Mammary epithelial cell (primary cell): ENCODE measurements at regions not wholly inside any gene's neighbourhood (a gene's known extent, or its start where the extent isn't known, plus 50 kb on each side); places are given as distances from the start of the nearest gene placed in this dataset.

ENCODE experiments used
- EZH2 ChIP-seq: IDR thresholded peaks from 2 replicates; pipeline ENCODE4 v1.6.1; 2012; ENCODE audit warnings: low read length, inconsistent platforms, borderline replicate concordance
- TF ChIP-seq, protein P1 (sequence below), 2 donors: IDR thresholded peaks in 1 of 2; conservative IDR thresholded peaks in 1 of 2; 2 replicates each; pipeline ENCODE4 v1.5.1; 2011 to 2012; ENCODE audit warnings: inconsistent platforms in 2 of 2, low read length in 2 of 2, mild to moderate bottlenecking in 2 of 2, control low read depth in 1 of 2, low read depth in 1 of 2; ENCODE audit not compliant: insufficient read depth in 1 of 2; ENCODE audit errors: extremely low read depth in 1 of 2

DNA sequence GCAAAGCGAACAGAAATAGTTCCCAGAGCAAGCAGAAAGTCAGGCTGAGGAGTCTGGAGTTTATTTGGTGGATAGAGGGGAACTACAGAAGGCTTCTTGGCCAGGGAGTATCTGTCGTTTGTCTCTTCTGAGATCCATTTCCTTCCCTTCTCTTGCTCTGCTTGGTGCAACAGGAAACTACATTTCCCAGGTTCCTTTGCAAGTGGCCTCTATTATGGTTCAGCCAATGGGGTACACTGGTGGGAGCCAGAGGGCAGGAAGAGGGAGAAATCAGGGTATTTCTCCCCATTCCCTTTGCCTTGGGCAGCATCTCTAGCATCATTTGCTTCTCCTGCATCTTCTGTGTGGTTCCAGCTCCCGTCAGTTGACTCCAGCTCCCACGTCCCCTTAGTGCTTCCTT, 142.1 kb downstream of the BCOR start:
- TF ChIP-seq, protein P1, sequence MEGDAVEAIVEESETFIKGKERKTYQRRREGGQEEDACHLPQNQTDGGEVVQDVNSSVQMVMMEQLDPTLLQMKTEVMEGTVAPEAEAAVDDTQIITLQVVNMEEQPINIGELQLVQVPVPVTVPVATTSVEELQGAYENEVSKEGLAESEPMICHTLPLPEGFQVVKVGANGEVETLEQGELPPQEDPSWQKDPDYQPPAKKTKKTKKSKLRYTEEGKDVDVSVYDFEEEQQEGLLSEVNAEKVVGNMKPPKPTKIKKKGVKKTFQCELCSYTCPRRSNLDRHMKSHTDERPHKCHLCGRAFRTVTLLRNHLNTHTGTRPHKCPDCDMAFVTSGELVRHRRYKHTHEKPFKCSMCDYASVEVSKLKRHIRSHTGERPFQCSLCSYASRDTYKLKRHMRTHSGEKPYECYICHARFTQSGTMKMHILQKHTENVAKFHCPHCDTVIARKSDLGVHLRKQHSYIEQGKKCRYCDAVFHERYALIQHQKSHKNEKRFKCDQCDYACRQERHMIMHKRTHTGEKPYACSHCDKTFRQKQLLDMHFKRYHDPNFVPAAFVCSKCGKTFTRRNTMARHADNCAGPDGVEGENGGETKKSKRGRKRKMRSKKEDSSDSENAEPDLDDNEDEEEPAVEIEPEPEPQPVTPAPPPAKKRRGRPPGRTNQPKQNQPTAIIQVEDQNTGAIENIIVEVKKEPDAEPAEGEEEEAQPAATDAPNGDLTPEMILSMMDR (conservative IDR thresholded peaks at IDR 0.05 in 1 of 2, IDR thresholded peaks at IDR 0.05 in 1 of 2; ENCODE audit: extremely low read depth in 1 of 2, insufficient read depth in 1 of 2, low read depth in 1 of 2, low read length in 2 of 2) = no peak
- TF ChIP-seq EZH2 = no peak
